ENCODE measurements at regions not wholly inside any gene's neighbourhood (a gene's known extent, or its start where the extent isn't known, plus 50 kb on each side); places are given as distances from the start of the nearest gene placed in this dataset.

GRCh38 chr2:120591572-120591971 is 144.1 kb upstream of the GLI2 start:
- no peaks in the 10 kb centered on the region for H3K4me1 ChIP-seq (ENCODE audit: control insufficient read depth, insufficient read depth, low read length)
- CTCF ChIA-PET: no interaction called here
- BruUV-seq (replicated peaks): no TSS peak
- H3K27me3 ChIP-seq (replicated peaks in 1 of 2; ENCODE audit: control insufficient read depth in 2 of 2, insufficient read depth in 2 of 2, low read length in 1 of 2): peaks cover 13 to 17% of the 10 kb centered on the region in 2 experiments
- no peaks in the 10 kb centered on the region for H3K9me3 ChIP-seq (replicated peaks; ENCODE audit: control insufficient read depth, insufficient read depth, low read length)
- RAD21 ChIA-PET (ENCODE audit: unreplicated experiment): no interaction called here
- DNase-seq (ENCODE audit: low read depth, low spot score) (no peak), FAIRE-seq (no peak), ATAC-seq (no peak)
- 13% methylated on average over 6 of the region's 7 CpGs for WGBS (ENCODE audit: insufficient coverage, insufficient replicate concordance, low lambda C conversion rate, missing lambda C conversion rate)
- no peak overlapping the region for H3K27ac ChIP-seq (ENCODE audit: control insufficient read depth, insufficient read depth)
- TF ChIP-seq TARDBP (IDR thresholded peaks at IDR 0.05; ENCODE audit: borderline replicate concordance) (no peak), BCL3 (IDR thresholded peaks at IDR 0.05; ENCODE audit: borderline replicate concordance, insufficient read depth, low read depth, low read length, poor library complexity, severe bottlenecking) (no peak), HDAC6 (IDR thresholded peaks at IDR 0.05; ENCODE audit: unreplicated experiment) (no peak), BCLAF1 (IDR thresholded peaks at IDR 0.05) (no peak), IRF3 (IDR thresholded peaks at IDR 0.05) (no peak), RAD21 (IDR thresholded peaks at IDR 0.05; ENCODE audit: insufficient read depth, low read depth, low read length) (no peak), KDM1A (IDR thresholded peaks at IDR 0.05; ENCODE audit: borderline replicate concordance) (no peak), MXI1 (IDR thresholded peaks at IDR 0.05; ENCODE audit: low read depth, low read length) (no peak), HDGF (IDR thresholded peaks at IDR 0.05) (no peak), POLR2A (IDR thresholded peaks at IDR 0.05; ENCODE audit: low read depth, low read length) (no peak), ELK1 (IDR thresholded peaks at IDR 0.05; ENCODE audit: low read depth, low read length) (no peak), MTA3 (IDR thresholded peaks at IDR 0.05; ENCODE audit: borderline replicate concordance, low read length) (no peak)
- intact Hi-C loops (cut with micrococcal nuclease; ENCODE audit: unreplicated experiment): no loop called here
- H3K36me3 ChIP-seq (ENCODE audit: control insufficient read depth in 2 of 2, insufficient read depth in 2 of 2, low read length in 1 of 2): no peaks in the 10 kb centered on the region
- SMC1A ChIA-PET (ENCODE audit: uncharacterized antibody, unreplicated experiment): no interaction called here
- in situ Hi-C loops (cut with MboI): no loop called here
- POLR2A ChIA-PET: no interaction called here
- H3K9ac ChIP-seq (ENCODE audit: control insufficient read depth, insufficient read depth, low read length): no peak overlapping the region
- no peaks in the 10 kb centered on the region for H3K79me2 ChIP-seq (ENCODE audit: control insufficient read depth, insufficient read depth, low read length)
- no peak overlapping the region for H2AFZ ChIP-seq (ENCODE audit: control insufficient read depth, low read depth, low read length)
- no peak overlapping the region for H3K4me3 ChIP-seq
- H4K20me1 ChIP-seq (ENCODE audit: control insufficient read depth, insufficient read depth): no peaks in the 10 kb centered on the region; the same call in 1 of the 2 replicates
- H3K4me2 ChIP-seq (ENCODE audit: control insufficient read depth, insufficient read depth): no peak overlapping the region

Measured in GM12878 (cell line).